Osteoblast (primary cell): ENCODE measurements at regions not wholly inside any gene's neighbourhood (a gene's known extent, or its start where the extent isn't known, plus 50 kb on each side); places are given as distances from the start of the nearest gene placed in this dataset.
"Not testable (repeated sequence)": the region's sequence is repeated elsewhere in the genome, so short reads cannot be mapped to it uniquely, and the experiment has no call there.

ENCODE experiments used
- DNase-seq: peaks from one replicate; pipeline ENCODE4 v3.0.0; 2011; ENCODE audit warnings: low spot score, mixed read lengths; ENCODE audit not compliant: insufficient read length; ENCODE audit errors: missing footprints
- H2AFZ ChIP-seq: 2 replicates; pipeline ENCODE4 v1.6.0; 2011; ENCODE audit warnings: mild to moderate bottlenecking, low read length
- H3K27ac ChIP-seq: 2 replicates; pipeline ENCODE4 v1.5.1; 2011; ENCODE audit warnings: mild to moderate bottlenecking, low read depth, low read length, moderate library complexity
- H3K27me3 ChIP-seq: 2 replicates; pipeline ENCODE4 v1.6.0; 2012; ENCODE audit warnings: mild to moderate bottlenecking, control low read depth, inconsistent platforms, low read length, moderate library complexity; ENCODE audit not compliant: insufficient read depth
- H3K36me3 ChIP-seq: 2 replicates; pipeline ENCODE4 v1.5.1; 2011; ENCODE audit warnings: mild to moderate bottlenecking, low read length, control low read depth, moderate library complexity; ENCODE audit not compliant: insufficient read depth
- H3K4me1 ChIP-seq: 2 replicates; pipeline ENCODE4 v1.5.1; 2011; ENCODE audit warnings: mild to moderate bottlenecking, low read length, control low read depth, moderate library complexity; ENCODE audit not compliant: insufficient read depth
- H3K4me2 ChIP-seq: 2 replicates; pipeline ENCODE4 v1.6.0; 2011; ENCODE audit warnings: mild to moderate bottlenecking, low read length; ENCODE audit not compliant: insufficient read depth
- H3K4me3 ChIP-seq: fragments of 200-600 bp; sonication (generic); 3 replicates; pipeline ENCODE4 v1.5.1; 2012; ENCODE audit warnings: mild to moderate bottlenecking, low read length, inconsistent platforms; ENCODE audit not compliant: insufficient read depth
- H3K79me2 ChIP-seq: 2 replicates; pipeline ENCODE4 v1.6.0; 2012; ENCODE audit warnings: mild to moderate bottlenecking, low read length, control low read depth, inconsistent platforms; ENCODE audit not compliant: insufficient read depth
- H3K9me3 ChIP-seq: 2 replicates; pipeline ENCODE4 v1.5.1; 2011; ENCODE audit warnings: low read depth, low read length, control low read depth
- H4K20me1 ChIP-seq: 2 replicates; pipeline ENCODE4 v1.6.0; 2012; ENCODE audit warnings: mild to moderate bottlenecking, low read length, control low read depth; ENCODE audit not compliant: insufficient read depth
- CTCF ChIP-seq: IDR thresholded peaks from 2 replicates; pipeline ENCODE4 v1.5.1; 2011; ENCODE audit warnings: mild to moderate bottlenecking, low read depth, low read length, moderate library complexity; ENCODE audit errors: extremely low read depth

GRCh38 chr7:96824686-96825085, 115.0 kb upstream of the SEM1 start:
- Histone ChIP-seq H3K36me3 (no peaks in the 10 kb centered on the region), H3K27ac (no peak overlapping the region), H3K79me2 (no peaks in the 10 kb centered on the region), H2AFZ (no peak overlapping the region), H3K4me2 (no peak overlapping the region), H3K9me3 (no peaks in the 10 kb centered on the region), H3K27me3 (no peaks in the 10 kb centered on the region), H3K4me3 (no peak overlapping the region), H4K20me1 (no peaks in the 10 kb centered on the region), H3K4me1 (peaks cover 6% of the 10 kb centered on the region)
- no peak for TF ChIP-seq CTCF
- no peak for DNase-seq

- H3K4me1 ChIP-seq, result peaks cover 4% of the 10 kb centered on the region
- no peak overlapping the region for H2AFZ ChIP-seq
- no peak overlapping the region for H3K4me2 ChIP-seq
- no peaks in the 10 kb centered on the region for H4K20me1 ChIP-seq
- TF ChIP-seq CTCF, result no peak
- H3K79me2 ChIP-seq, result no peaks in the 10 kb centered on the region
- no peaks in the 10 kb centered on the region for H3K36me3 ChIP-seq
- no peak for DNase-seq
- H3K27ac ChIP-seq, result no peak overlapping the region
- no peaks in the 10 kb centered on the region for H3K27me3 ChIP-seq
- H3K4me3 ChIP-seq, result no peak overlapping the region
- no peaks in the 10 kb centered on the region for H3K9me3 ChIP-seq
Measured at GRCh38 chr7:96825285-96825684, 115.6 kb upstream of the SEM1 start.

GRCh38 chr7:96826089-96826488, 116.4 kb upstream of the SEM1 start:
- H3K79me2 ChIP-seq, result no peaks in the 10 kb centered on the region
- no peak for TF ChIP-seq CTCF
- no peaks in the 10 kb centered on the region for H3K36me3 ChIP-seq
- DNase-seq, result no peak
- no peak overlapping the region for H2AFZ ChIP-seq
- H3K4me1 ChIP-seq, result peaks cover 4% of the 10 kb centered on the region
- no peaks in the 10 kb centered on the region for H4K20me1 ChIP-seq
- no peaks in the 10 kb centered on the region for H3K9me3 ChIP-seq
- H3K27ac ChIP-seq, result no peak overlapping the region
- H3K4me2 ChIP-seq, result no peak overlapping the region
- no peaks in the 10 kb centered on the region for H3K27me3 ChIP-seq
- H3K4me3 ChIP-seq, result no peak overlapping the region

GRCh38 chr7:96827701-96828100, 118.1 kb upstream of the SEM1 start:
- no peak for TF ChIP-seq CTCF

GRCh38 chr7:96829121-96829520, 119.5 kb upstream of the SEM1 start:
- H2AFZ ChIP-seq, H3K4me1 ChIP-seq, H3K36me3 ChIP-seq, DNase-seq, H3K4me3 ChIP-seq, H3K27ac ChIP-seq, H4K20me1 ChIP-seq, H3K9me3 ChIP-seq, H3K79me2 ChIP-seq, H3K4me2 ChIP-seq, H3K27me3 ChIP-seq: not testable (repeated sequence)

More at GRCh38 chr7:96827701-96828100, 118.1 kb upstream of the SEM1 start:
- Histone ChIP-seq H3K4me2 (no peak overlapping the region), H3K4me1 (peaks cover 6% of the 10 kb centered on the region), H3K36me3 (no peaks in the 10 kb centered on the region), H2AFZ (no peak overlapping the region), H3K9me3 (no peaks in the 10 kb centered on the region), H3K27me3 (no peaks in the 10 kb centered on the region), H3K4me3 (no peak overlapping the region), H3K27ac (no peak overlapping the region), H3K79me2 (no peaks in the 10 kb centered on the region), H4K20me1 (no peaks in the 10 kb centered on the region)
- DNase-seq, result no peak
